A673 (cell line): ENCODE measurements at regions not wholly inside any gene's neighbourhood (a gene's known extent, or its start where the extent isn't known, plus 50 kb on each side); places are given as distances from the start of the nearest gene placed in this dataset.

ENCODE experiments used
- BruUV-seq: library from RNA; stranded (reverse); fragments of 400-500 nt; replicated peaks from 2 replicates; lab custom pipeline; 2021; lab: Mats Ljungman, UMichigan
- CTCF ChIA-PET: fragments of 300-600 bp; sonication (Branson Sonifier 250); formaldehyde crosslinking; loops from one replicate; lab custom pipeline; 2022; ENCODE audit warnings: antibody characterized with exemption; lab: Charles Lee
- POLR2A ChIA-PET: fragments of 300-600 bp; sonication (Branson Sonifier 250); formaldehyde crosslinking; loops from one replicate; lab custom pipeline; 2022; ENCODE audit warnings: antibody characterized with exemption; ENCODE audit not compliant: low non-redundant PET; lab: Charles Lee
- DNase-seq: peaks from one replicate; pipeline ENCODE4 v3.0.0-alpha.2; 2015; ENCODE audit warnings: low spot score
- H3K27ac ChIP-seq: fragments of 200-600 bp; sonication (generic); 2 replicates; pipeline ENCODE4 v1.5.1; 2016; ENCODE audit warnings: mixed run types, low read depth, mild to moderate bottlenecking, mixed read lengths, antibody characterized with exemption, low read length; ENCODE audit not compliant: poor library complexity, severe bottlenecking
- H3K27me3 ChIP-seq: fragments of 200-600 bp; sonication (generic); replicated peaks from 2 replicates; pipeline ENCODE4 v1.6.1; 2017; ENCODE audit warnings: mixed run types, low read depth, mild to moderate bottlenecking, mixed read lengths, antibody characterized with exemption, low read length; ENCODE audit not compliant: insufficient read depth, poor library complexity
- H3K36me3 ChIP-seq: fragments of 200-600 bp; sonication (generic); 2 replicates; pipeline ENCODE4 v1.6.1; 2016; ENCODE audit warnings: mixed run types, mild to moderate bottlenecking, mixed read lengths, antibody characterized with exemption, low read length; ENCODE audit not compliant: insufficient read depth, poor library complexity, severe bottlenecking
- H3K4me1 ChIP-seq: fragments of 200-600 bp; sonication (generic); 2 replicates; pipeline ENCODE4 v1.6.1; 2017; ENCODE audit warnings: mixed run types, mild to moderate bottlenecking, mixed read lengths, antibody characterized with exemption, low read length; ENCODE audit not compliant: insufficient read depth, poor library complexity, severe bottlenecking
- H3K4me3 ChIP-seq: fragments of 200-600 bp; sonication (generic); 2 replicates; pipeline ENCODE4 v1.5.1; 2016; ENCODE audit warnings: low read depth, mixed run types, mild to moderate bottlenecking, mixed read lengths, low read length; ENCODE audit not compliant: poor library complexity, severe bottlenecking
- H3K9me3 ChIP-seq: fragments of 200-600 bp; sonication (generic); 2 replicates; pipeline ENCODE4 v1.6.1; 2016; ENCODE audit warnings: mixed run types, low read depth, mild to moderate bottlenecking, mixed read lengths, antibody characterized with exemption, low read length; ENCODE audit not compliant: poor library complexity, severe bottlenecking
- CTCF ChIP-seq: fragments of 300-800, 200-600 bp; sonication (generic); conservative IDR thresholded peaks from 2 replicates; pipeline ENCODE4 v1.5.1; 2017; ENCODE audit warnings: low read depth, mild to moderate bottlenecking, antibody characterized with exemption, low read length, moderate library complexity, mixed read lengths
- EZH2 ChIP-seq: fragments of 200-600 bp; sonication (generic); IDR thresholded peaks from 2 replicates; pipeline ENCODE4 v1.6.1; 2017; ENCODE audit warnings: borderline replicate concordance, low read depth, mild to moderate bottlenecking, mixed read lengths, antibody characterized with exemption, low read length; ENCODE audit not compliant: poor library complexity, severe bottlenecking
- intact Hi-C: fragments of 100-400 bp; cut with micrococcal nuclease; formaldehyde crosslinking; loops from one replicate; pipeline ENCODE4 v1.10.0; 2022; ENCODE audit not compliant: unreplicated experiment

- ChIA-PET POLR2A (no interaction called here), CTCF (no interaction called here)
- intact Hi-C loops: no loop called here
Observed at GRCh38 chr4:134552063-134552462, 350.5 kb upstream of the PABPC4L start.

GRCh38 chr4:134551348-134551747, 349.8 kb upstream of the PABPC4L start:
- Histone ChIP-seq H3K27ac (no peak overlapping the region), H3K36me3 (no peaks in the 10 kb centered on the region), H3K4me1 (no peaks in the 10 kb centered on the region), H3K9me3 (peaks cover 13% of the 10 kb centered on the region), H3K4me3 (no peak overlapping the region), H3K27me3 (no peaks in the 10 kb centered on the region)
- POLR2A ChIA-PET: no interaction called here
- BruUV-seq: no TSS peak
- CTCF ChIA-PET: no interaction called here
- intact Hi-C loops: no loop called here
- DNase-seq: no peak
- TF ChIP-seq CTCF: no peak
- TF ChIP-seq EZH2: no peak

More at GRCh38 chr4:134552063-134552462, 350.5 kb upstream of the PABPC4L start:
- Histone ChIP-seq H3K9me3 (peaks cover 11% of the 10 kb centered on the region), H3K4me3 (no peak overlapping the region), H3K36me3 (no peaks in the 10 kb centered on the region), H3K27me3 (no peaks in the 10 kb centered on the region), H3K4me1 (no peaks in the 10 kb centered on the region), H3K27ac (no peak overlapping the region)
- BruUV-seq: no TSS peak
- TF ChIP-seq EZH2: no peak
- no peak for DNase-seq

- no peak for TF ChIP-seq CTCF
- no peak for TF ChIP-seq EZH2
- POLR2A ChIA-PET: no interaction called here
- H3K9me3 ChIP-seq: peaks cover 14% of the 10 kb centered on the region
- no peaks in the 10 kb centered on the region for H3K4me1 ChIP-seq
- H3K36me3 ChIP-seq: no peaks in the 10 kb centered on the region
- H3K27me3 ChIP-seq: no peaks in the 10 kb centered on the region
- no TSS peak for BruUV-seq
- no peak overlapping the region for H3K4me3 ChIP-seq
- CTCF ChIA-PET: no interaction called here
- intact Hi-C loops: no loop called here
- DNase-seq: no peak
- H3K27ac ChIP-seq: no peak overlapping the region
Observed at GRCh38 chr4:134548052-134548628, 346.6 kb upstream of the PABPC4L start.

GRCh38 chr4:134546279-134546678, 344.7 kb upstream of the PABPC4L start:
- Histone ChIP-seq H3K4me1 (no peaks in the 10 kb centered on the region), H3K9me3 (peaks cover 14% of the 10 kb centered on the region), H3K36me3 (no peaks in the 10 kb centered on the region), H3K27ac (no peak overlapping the region), H3K4me3 (no peak overlapping the region), H3K27me3 (no peaks in the 10 kb centered on the region)
- ChIA-PET CTCF (no interaction called here), POLR2A (no interaction called here)
- BruUV-seq: no TSS peak
- DNase-seq: no peak
- intact Hi-C loops: no loop called here
- TF ChIP-seq CTCF (no peak), EZH2 (no peak)
